Lower leg skin (tissue), 4 donors: ENCODE measurements at regions not wholly inside any gene's neighbourhood (a gene's known extent, or its start where the extent isn't known, plus 50 kb on each side); places are given as distances from the start of the nearest gene placed in this dataset.
A peak's percentile ranks its signal among the peaks of the same experiment; 100 is the strongest.

ENCODE experiments used
- DNase-seq, 2 donors: peaks; one replicate each; pipeline ENCODE4 v3.0.0-alpha.2; 2019; ENCODE audit warnings: low spot score in 2 of 2
- H3K4me3 ChIP-seq: fragments of 200-600 bp; sonication (generic); 2 replicates; pipeline ENCODE4 v1.5.1; 2017; ENCODE audit warnings: mild to moderate bottlenecking, low read depth; ENCODE audit not compliant: poor library complexity, severe bottlenecking
- POLR2A ChIP-seq, 2 donors: fragments of 450-650 bp; IDR thresholded peaks; one replicate each; pipeline ENCODE4 v1.6.1; 2016 to 2017; ENCODE audit warnings: antibody characterized with exemption in 2 of 2, mild to moderate bottlenecking in 1 of 2, moderate library complexity in 1 of 2
- WGBS, 2 donors: methylation state at CpG; one replicate each; pipeline ENCODE4 v1.1.5; 2018; 5-methylcytosine and 5-hydroxymethylcytosine counted together
- intact Hi-C: fragments of 100-400 bp; cut with DNase I; formaldehyde crosslinking; loops from one replicate; pipeline ENCODE4 v1.15.0; 2023; ENCODE audit warnings: low total_unique reads
- TF ChIP-seq, protein P1 (sequence below), 3 donors: fragments of 450-650 bp; IDR thresholded peaks; one replicate each; pipeline ENCODE4 v1.5.1; 2016; ENCODE audit warnings: antibody characterized with exemption in 3 of 3, mild to moderate bottlenecking in 3 of 3, moderate library complexity in 2 of 3

- intact Hi-C loops = no loop called here
- H3K4me3 ChIP-seq = no peak overlapping the region
- WGBS, 2 donors = 54 to 71% methylated on average over 7 of the region's 7 CpGs
- TF ChIP-seq, protein P1, sequence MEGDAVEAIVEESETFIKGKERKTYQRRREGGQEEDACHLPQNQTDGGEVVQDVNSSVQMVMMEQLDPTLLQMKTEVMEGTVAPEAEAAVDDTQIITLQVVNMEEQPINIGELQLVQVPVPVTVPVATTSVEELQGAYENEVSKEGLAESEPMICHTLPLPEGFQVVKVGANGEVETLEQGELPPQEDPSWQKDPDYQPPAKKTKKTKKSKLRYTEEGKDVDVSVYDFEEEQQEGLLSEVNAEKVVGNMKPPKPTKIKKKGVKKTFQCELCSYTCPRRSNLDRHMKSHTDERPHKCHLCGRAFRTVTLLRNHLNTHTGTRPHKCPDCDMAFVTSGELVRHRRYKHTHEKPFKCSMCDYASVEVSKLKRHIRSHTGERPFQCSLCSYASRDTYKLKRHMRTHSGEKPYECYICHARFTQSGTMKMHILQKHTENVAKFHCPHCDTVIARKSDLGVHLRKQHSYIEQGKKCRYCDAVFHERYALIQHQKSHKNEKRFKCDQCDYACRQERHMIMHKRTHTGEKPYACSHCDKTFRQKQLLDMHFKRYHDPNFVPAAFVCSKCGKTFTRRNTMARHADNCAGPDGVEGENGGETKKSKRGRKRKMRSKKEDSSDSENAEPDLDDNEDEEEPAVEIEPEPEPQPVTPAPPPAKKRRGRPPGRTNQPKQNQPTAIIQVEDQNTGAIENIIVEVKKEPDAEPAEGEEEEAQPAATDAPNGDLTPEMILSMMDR (IDR thresholded peaks at IDR 0.05) = no peak
- TF ChIP-seq POLR2A (IDR thresholded peaks at IDR 0.05) = no peak
- DNase-seq = peak; percentile 60 to 85
Measured at GRCh38 chr5:173802670-173803165, 85.4 kb upstream of the CPEB4 start.

- H3K4me3 ChIP-seq = no peak overlapping the region
- DNase-seq = no peak
- intact Hi-C loops = no loop called here
- TF ChIP-seq, protein P1 (IDR thresholded peaks at IDR 0.05) = no peak
- TF ChIP-seq POLR2A (IDR thresholded peaks at IDR 0.05) = no peak
- WGBS, 2 donors = 77 to 85% methylated on average over 7 of the region's 7 CpGs
Measured at GRCh38 chr5:173804579-173804978, 83.6 kb upstream of the CPEB4 start.

DNA sequence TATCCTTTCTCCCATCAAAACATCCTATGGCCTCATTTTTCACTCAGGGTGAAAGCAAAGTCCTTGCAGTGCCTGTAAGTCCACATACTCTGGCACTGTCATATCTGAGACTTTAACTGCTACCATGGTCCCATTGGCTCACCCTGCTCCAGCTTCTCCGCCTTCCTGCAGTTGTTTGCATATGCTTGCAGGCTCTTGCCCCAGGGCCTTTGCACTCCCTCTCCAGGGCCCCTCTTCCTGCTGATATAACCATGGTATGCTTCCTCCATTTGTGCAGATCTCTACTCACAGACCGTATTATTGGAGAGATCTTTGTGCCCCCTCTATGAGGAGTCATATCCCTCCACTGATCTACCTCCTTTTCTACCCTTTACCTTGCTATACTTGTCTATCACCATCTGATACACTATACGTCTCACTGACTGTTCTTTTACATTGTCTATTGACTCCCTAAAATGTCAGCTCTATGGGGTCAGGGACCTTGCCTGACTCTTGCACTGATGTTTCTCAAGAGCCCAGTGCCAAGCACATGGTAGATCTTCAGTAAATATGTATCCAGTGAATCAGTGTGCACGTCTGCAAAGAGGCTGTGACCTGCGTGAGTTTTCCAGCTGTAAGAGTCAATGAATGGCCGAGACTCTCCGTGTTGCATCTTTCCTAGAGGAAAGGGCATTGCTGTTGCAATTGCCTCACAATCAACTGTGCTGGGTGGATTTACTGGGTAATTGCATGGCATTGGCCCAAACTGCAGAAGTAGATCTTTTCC lies 81.7 kb upstream of the CPEB4 start:
- no peak for DNase-seq
- no peak for TF ChIP-seq POLR2A (IDR thresholded peaks at IDR 0.05)
- TF ChIP-seq, protein P1 (IDR thresholded peaks at IDR 0.05) = no peak
- 81 to 85% methylated on average over 7 of the region's 7 CpGs for WGBS, 2 donors
- H3K4me3 ChIP-seq = no peak overlapping the region
- intact Hi-C loops = no loop called here

DNA sequence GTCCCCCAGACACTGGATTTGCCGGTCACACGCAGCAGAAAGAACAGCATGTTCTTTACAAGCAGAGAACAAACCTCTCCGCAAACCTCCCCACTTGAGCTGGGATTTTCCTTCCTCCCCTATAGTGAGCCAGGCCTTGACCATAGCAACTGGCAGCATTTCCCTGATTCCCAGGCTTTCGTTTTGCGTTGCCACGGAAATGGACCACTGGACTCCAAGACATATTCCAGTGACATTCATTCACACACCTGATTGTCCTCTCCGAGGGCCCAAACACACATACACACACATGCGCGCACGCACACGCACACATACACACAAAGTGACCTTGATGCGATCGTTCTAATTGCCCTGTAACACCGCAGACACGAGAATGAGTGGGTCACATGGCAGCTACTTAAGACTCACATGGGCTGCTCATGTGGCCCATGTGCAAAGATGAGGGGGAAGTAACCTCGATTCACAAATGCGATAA lies 80.9 kb upstream of the CPEB4 start:
- WGBS, 2 donors = 84 to 88% methylated on average over 17 of the region's 17 CpGs

DNA sequence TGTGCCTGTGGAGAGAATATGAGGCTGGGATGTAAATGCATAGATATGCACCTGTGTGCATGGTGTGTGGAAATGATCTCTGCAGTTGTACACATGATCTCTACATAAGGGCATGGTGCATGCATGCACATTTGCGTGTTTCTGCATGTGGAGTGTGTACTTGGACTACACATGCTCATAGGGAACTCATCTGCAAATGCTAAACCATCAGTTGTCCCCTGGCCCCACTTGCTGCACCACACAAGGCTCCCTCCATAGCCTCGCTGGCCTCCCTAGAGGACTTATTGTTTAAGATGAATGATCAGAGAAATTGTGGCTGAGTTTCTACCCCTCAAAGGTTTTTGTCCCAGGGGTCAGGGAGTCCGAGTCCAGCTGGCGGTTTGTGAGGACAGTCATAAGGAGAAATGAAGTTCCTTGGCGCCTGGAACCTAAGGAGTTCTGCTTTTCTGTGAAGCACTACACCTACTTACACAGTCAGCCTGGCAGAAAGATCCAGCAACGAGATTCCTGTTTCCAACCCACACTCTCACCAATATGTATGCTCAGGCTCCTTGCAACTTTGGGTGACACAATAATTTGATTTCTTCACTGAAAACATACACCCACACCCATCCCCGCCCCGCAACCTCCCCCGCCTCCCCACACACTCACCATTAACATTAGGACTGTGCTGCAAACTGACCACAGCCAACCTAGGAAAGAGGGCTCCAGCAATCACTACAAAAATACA lies 79.9 kb upstream of the CPEB4 start:
- TF ChIP-seq, protein P1 (IDR thresholded peaks at IDR 0.05) = no peak
- TF ChIP-seq POLR2A (IDR thresholded peaks at IDR 0.05) = no peak
- H3K4me3 ChIP-seq = no peak overlapping the region
- 85 to 87% methylated on average over 9 of the region's 9 CpGs for WGBS, 2 donors
- DNase-seq = peak in 1 of 2 donors; percentile 72
- intact Hi-C loops = no loop called here

More for the DNA sequence above, 80.9 kb upstream of the CPEB4 start:
- TF ChIP-seq POLR2A (IDR thresholded peaks at IDR 0.05) = no peak
- TF ChIP-seq, protein P1 (IDR thresholded peaks at IDR 0.05) = no peak
- no peak overlapping the region for H3K4me3 ChIP-seq
- peak in 1 of 2 donors; percentile 73 for DNase-seq
- intact Hi-C loops = no loop called here
